Osteoblast (primary cell): ENCODE measurements at regions not wholly inside any gene's neighbourhood (a gene's known extent, or its start where the extent isn't known, plus 50 kb on each side); places are given as distances from the start of the nearest gene placed in this dataset.

ENCODE experiments used
- DNase-seq: peaks from one replicate; pipeline ENCODE4 v3.0.0; 2011; ENCODE audit warnings: low spot score, mixed read lengths; ENCODE audit not compliant: insufficient read length; ENCODE audit errors: missing footprints
- H2AFZ ChIP-seq: 2 replicates; pipeline ENCODE4 v1.6.0; 2011; ENCODE audit warnings: mild to moderate bottlenecking, low read length
- H3K27ac ChIP-seq: 2 replicates; pipeline ENCODE4 v1.5.1; 2011; ENCODE audit warnings: mild to moderate bottlenecking, low read depth, low read length, moderate library complexity
- H3K27me3 ChIP-seq: 2 replicates; pipeline ENCODE4 v1.6.0; 2012; ENCODE audit warnings: mild to moderate bottlenecking, control low read depth, inconsistent platforms, low read length, moderate library complexity; ENCODE audit not compliant: insufficient read depth
- H3K36me3 ChIP-seq: 2 replicates; pipeline ENCODE4 v1.5.1; 2011; ENCODE audit warnings: mild to moderate bottlenecking, low read length, control low read depth, moderate library complexity; ENCODE audit not compliant: insufficient read depth
- H3K4me1 ChIP-seq: 2 replicates; pipeline ENCODE4 v1.5.1; 2011; ENCODE audit warnings: mild to moderate bottlenecking, low read length, control low read depth, moderate library complexity; ENCODE audit not compliant: insufficient read depth
- H3K4me2 ChIP-seq: 2 replicates; pipeline ENCODE4 v1.6.0; 2011; ENCODE audit warnings: mild to moderate bottlenecking, low read length; ENCODE audit not compliant: insufficient read depth
- H3K4me3 ChIP-seq: fragments of 200-600 bp; sonication (generic); 3 replicates; pipeline ENCODE4 v1.5.1; 2012; ENCODE audit warnings: mild to moderate bottlenecking, low read length, inconsistent platforms; ENCODE audit not compliant: insufficient read depth
- H3K79me2 ChIP-seq: 2 replicates; pipeline ENCODE4 v1.6.0; 2012; ENCODE audit warnings: mild to moderate bottlenecking, low read length, control low read depth, inconsistent platforms; ENCODE audit not compliant: insufficient read depth
- H3K9me3 ChIP-seq: 2 replicates; pipeline ENCODE4 v1.5.1; 2011; ENCODE audit warnings: low read depth, low read length, control low read depth
- H4K20me1 ChIP-seq: 2 replicates; pipeline ENCODE4 v1.6.0; 2012; ENCODE audit warnings: mild to moderate bottlenecking, low read length, control low read depth; ENCODE audit not compliant: insufficient read depth
- TF ChIP-seq, protein P1 (sequence below): IDR thresholded peaks from 2 replicates; pipeline ENCODE4 v1.5.1; 2011; ENCODE audit warnings: mild to moderate bottlenecking, low read depth, low read length, moderate library complexity; ENCODE audit errors: extremely low read depth

DNA sequence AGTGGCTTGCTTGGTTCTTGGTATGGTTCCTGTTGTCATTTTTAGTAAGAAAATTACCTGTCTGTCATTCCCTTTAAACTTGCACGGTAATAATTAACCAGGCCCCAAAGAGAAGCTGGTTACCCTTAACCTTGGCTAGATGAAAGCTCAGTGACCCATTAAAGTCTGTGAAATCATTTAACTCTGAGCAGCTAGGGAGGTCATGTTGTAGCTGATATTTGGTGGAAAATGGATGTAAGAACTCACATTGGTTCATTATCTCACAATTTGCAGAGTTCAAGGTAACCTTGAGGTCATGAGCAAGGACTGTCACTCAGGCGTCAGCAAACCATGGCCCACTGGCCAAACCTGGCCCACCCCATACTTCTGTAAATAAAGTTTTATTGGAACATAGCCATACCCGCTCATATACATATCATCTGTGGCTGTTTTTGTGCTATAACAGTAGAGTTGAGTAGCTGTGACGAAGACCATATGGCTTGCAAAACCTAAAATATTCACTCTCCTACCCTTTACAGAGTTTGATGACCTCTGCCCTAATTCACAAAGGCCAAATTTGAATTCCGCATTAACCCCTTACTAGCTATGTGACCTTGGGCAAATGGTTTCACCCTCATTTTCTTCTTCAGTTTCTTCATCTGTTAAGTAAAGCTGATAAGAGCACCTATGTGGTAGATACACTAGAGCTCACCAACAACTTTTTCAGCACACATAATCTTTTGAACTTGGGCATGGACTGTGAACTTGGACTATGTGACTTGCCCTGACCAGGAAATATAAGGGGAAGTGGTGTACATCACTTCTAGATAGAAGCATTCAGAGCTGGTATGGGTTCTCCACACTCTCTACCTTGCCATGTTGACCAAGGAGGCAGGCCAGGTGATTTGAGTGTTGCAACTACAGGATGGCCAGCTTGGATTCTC is 61.5 kb upstream of the CPEB4 start:
- H3K27ac ChIP-seq, result no peak overlapping the region
- H3K9me3 ChIP-seq, result peaks cover 4% of the 10 kb centered on the region
- H4K20me1 ChIP-seq, result no peaks in the 10 kb centered on the region
- H3K4me1 ChIP-seq, result peaks cover 21% of the 10 kb centered on the region
- H3K79me2 ChIP-seq, result no peaks in the 10 kb centered on the region
- H3K4me2 ChIP-seq, result no peak overlapping the region
- DNase-seq, result no peak
- no peaks in the 10 kb centered on the region for H3K36me3 ChIP-seq
- TF ChIP-seq, protein P1, sequence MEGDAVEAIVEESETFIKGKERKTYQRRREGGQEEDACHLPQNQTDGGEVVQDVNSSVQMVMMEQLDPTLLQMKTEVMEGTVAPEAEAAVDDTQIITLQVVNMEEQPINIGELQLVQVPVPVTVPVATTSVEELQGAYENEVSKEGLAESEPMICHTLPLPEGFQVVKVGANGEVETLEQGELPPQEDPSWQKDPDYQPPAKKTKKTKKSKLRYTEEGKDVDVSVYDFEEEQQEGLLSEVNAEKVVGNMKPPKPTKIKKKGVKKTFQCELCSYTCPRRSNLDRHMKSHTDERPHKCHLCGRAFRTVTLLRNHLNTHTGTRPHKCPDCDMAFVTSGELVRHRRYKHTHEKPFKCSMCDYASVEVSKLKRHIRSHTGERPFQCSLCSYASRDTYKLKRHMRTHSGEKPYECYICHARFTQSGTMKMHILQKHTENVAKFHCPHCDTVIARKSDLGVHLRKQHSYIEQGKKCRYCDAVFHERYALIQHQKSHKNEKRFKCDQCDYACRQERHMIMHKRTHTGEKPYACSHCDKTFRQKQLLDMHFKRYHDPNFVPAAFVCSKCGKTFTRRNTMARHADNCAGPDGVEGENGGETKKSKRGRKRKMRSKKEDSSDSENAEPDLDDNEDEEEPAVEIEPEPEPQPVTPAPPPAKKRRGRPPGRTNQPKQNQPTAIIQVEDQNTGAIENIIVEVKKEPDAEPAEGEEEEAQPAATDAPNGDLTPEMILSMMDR, result no peak
- no peaks in the 10 kb centered on the region for H3K27me3 ChIP-seq
- no peak overlapping the region for H3K4me3 ChIP-seq
- no peak overlapping the region for H2AFZ ChIP-seq

DNA sequence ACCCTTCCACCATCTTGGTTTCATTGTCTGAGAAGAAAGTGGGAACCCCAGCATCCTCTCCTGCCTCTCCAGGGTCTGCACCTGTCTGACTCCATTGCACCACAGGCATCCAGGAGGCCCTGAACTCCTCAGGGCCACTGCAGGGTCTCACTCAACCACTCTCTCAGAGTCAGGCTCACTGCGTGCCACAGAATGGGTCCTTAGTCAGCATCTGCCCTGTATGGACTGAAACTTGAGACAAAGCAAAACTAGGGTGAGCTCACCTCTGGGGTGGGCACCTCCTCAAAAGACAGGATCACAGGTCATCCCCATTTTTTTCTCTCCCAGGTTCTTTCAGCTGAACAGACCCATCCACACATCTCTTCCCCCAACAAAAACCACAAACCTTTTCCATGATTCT is 59.2 kb upstream of the CPEB4 start:
- Histone ChIP-seq H3K79me2 (no peaks in the 10 kb centered on the region), H3K36me3 (no peaks in the 10 kb centered on the region), H3K4me3 (no peak overlapping the region), H3K4me2 (no peak overlapping the region), H3K4me1 (peaks cover 15% of the 10 kb centered on the region), H4K20me1 (no peaks in the 10 kb centered on the region), H2AFZ (no peak overlapping the region), H3K27ac (no peak overlapping the region), H3K27me3 (no peaks in the 10 kb centered on the region), H3K9me3 (peaks cover 4% of the 10 kb centered on the region)
- DNase-seq, result no peak
- TF ChIP-seq, protein P1, result no peak

DNA sequence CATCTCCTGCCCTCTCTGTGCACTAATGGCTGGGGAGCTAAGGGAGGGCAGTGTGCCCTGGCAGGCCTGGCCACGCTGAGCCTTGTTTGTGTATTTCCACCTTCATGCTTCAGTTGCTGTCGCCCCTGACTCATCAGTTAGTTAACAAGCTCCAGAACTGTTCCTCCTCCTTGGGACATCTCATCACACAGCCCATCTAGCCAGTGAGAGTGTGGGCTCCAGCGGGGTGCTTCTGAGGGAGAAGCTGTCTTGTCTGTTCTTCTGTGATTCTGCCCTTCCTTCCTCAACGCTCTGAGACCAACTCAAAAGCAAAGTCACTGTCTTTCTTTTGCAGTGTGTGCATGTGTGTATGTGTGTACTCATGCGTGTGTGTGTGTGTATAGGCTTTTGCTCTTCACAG is 58.3 kb upstream of the CPEB4 start:
- DNase-seq, result no peak
- H3K27me3 ChIP-seq, result no peaks in the 10 kb centered on the region
- peaks cover 4% of the 10 kb centered on the region for H3K9me3 ChIP-seq
- no peaks in the 10 kb centered on the region for H4K20me1 ChIP-seq
- H3K27ac ChIP-seq, result no peak overlapping the region
- H3K4me1 ChIP-seq, result peaks cover 6% of the 10 kb centered on the region
- H3K4me3 ChIP-seq, result no peak overlapping the region
- no peak overlapping the region for H3K4me2 ChIP-seq
- H3K79me2 ChIP-seq, result no peaks in the 10 kb centered on the region
- no peaks in the 10 kb centered on the region for H3K36me3 ChIP-seq
- TF ChIP-seq, protein P1, result no peak
- peak overlapping the region; percentile 38 for H2AFZ ChIP-seq

DNA sequence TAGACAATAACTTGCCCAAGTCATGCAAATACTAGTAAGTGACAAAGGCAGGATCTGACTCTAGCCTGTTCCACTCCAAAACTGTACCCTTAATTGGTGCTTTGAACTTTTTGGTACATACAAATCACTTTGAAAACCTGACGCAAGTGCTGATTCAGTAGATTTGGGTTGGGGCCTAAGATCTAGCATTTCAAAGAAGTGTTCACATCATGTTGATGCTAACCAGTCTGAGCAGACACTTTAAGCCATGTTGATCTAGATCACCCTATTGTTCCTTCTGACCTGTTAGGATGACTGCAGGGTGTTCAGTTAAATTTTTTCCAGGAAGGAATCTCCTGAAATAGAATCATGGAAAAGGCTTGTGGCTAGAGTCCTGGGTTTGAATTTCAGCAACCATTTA is 57.7 kb upstream of the CPEB4 start:
- Histone ChIP-seq H3K27me3 (no peaks in the 10 kb centered on the region), H3K27ac (no peak overlapping the region), H3K4me3 (no peak overlapping the region), H3K4me2 (no peak overlapping the region), H3K36me3 (no peaks in the 10 kb centered on the region), H4K20me1 (no peaks in the 10 kb centered on the region), H3K79me2 (no peaks in the 10 kb centered on the region), H2AFZ (no peak overlapping the region), H3K4me1 (peaks cover 3% of the 10 kb centered on the region), H3K9me3 (peaks cover 4% of the 10 kb centered on the region)
- TF ChIP-seq, protein P1, result no peak
- no peak for DNase-seq
